Keratinocyte (primary cell): ENCODE measurements at regions not wholly inside any gene's neighbourhood (a gene's known extent, or its start where the extent isn't known, plus 50 kb on each side); places are given as distances from the start of the nearest gene placed in this dataset.

Experiments used
- DNase-seq: peaks from one replicate; pipeline ENCODE4 v3.0.0-alpha.2; 2011; ENCODE audit warnings: low read depth, missing footprints, low spot score
- FAIRE-seq: peaks from 2 replicates; lab custom pipeline; 2011; peaks lifted over from hg19 to GRCh38; lab: Jason Lieb, UNC
- H2AFZ ChIP-seq: 2 replicates; pipeline ENCODE4 v1.6.0; 2012; ENCODE audit warnings: low read length, control low read depth, inconsistent platforms; ENCODE audit not compliant: control insufficient read depth
- H3K27ac ChIP-seq: 2 replicates; pipeline ENCODE4 v1.5.1; 2011; ENCODE audit warnings: low read length; ENCODE audit not compliant: control insufficient read depth, insufficient read depth
- H3K27me3 ChIP-seq: 3 replicates; pipeline ENCODE4 v1.6.0; 2011; ENCODE audit warnings: low read length; ENCODE audit not compliant: control insufficient read depth, insufficient read depth; ENCODE audit errors: extremely low read depth
- H3K36me3 ChIP-seq, 2 experiments: 2 replicates in 1 of 2; 3 replicates in 1 of 2; pipeline ENCODE4 v1.5.1; 2011; ENCODE audit warnings: low read length in 2 of 2, mild to moderate bottlenecking in 1 of 2; ENCODE audit not compliant: control insufficient read depth in 2 of 2, insufficient read depth in 2 of 2; ENCODE audit errors: extremely low read depth in 1 of 2
- H3K4me1 ChIP-seq: 3 replicates; pipeline ENCODE4 v1.5.1; 2011; ENCODE audit warnings: low read length; ENCODE audit not compliant: control insufficient read depth, insufficient read depth; ENCODE audit errors: extremely low read depth
- H3K4me2 ChIP-seq: 3 replicates; pipeline ENCODE4 v1.6.0; 2011; ENCODE audit warnings: low read depth, low read length; ENCODE audit not compliant: control insufficient read depth, insufficient read depth; ENCODE audit errors: extremely low read depth
- H3K4me3 ChIP-seq, 3 experiments: fragments of 200-600 bp in 1 of 3; sonication (generic) in 1 of 3; 2 replicates in 2 of 3; 3 replicates in 1 of 3; pipeline ENCODE4 v1.5.1; 2011 to 2016; ENCODE audit warnings: low read length in 3 of 3, mild to moderate bottlenecking in 3 of 3, control low read depth in 2 of 3, inconsistent platforms in 1 of 3, low read depth in 1 of 3, mixed read lengths in 1 of 3, mixed run types in 1 of 3, moderate library complexity in 1 of 3; ENCODE audit not compliant: control insufficient read depth in 2 of 3, insufficient read depth in 2 of 3; ENCODE audit errors: extremely low read depth in 1 of 3
- H3K79me2 ChIP-seq: 2 replicates; pipeline ENCODE4 v1.6.0; 2012; ENCODE audit warnings: low read length; ENCODE audit not compliant: control insufficient read depth, insufficient read depth
- H3K9ac ChIP-seq: 3 replicates; pipeline ENCODE4 v1.6.0; 2011; ENCODE audit warnings: low read length; ENCODE audit not compliant: control insufficient read depth, insufficient read depth; ENCODE audit errors: extremely low read depth
- H3K9me1 ChIP-seq: 3 replicates; pipeline ENCODE4 v1.6.0; 2011; ENCODE audit warnings: low read length; ENCODE audit not compliant: control insufficient read depth, insufficient read depth; ENCODE audit errors: extremely low read depth
- H3K9me3 ChIP-seq: 2 replicates; pipeline ENCODE4 v1.5.1; 2012; ENCODE audit warnings: low read depth, low read length; ENCODE audit not compliant: control insufficient read depth
- H4K20me1 ChIP-seq: 3 replicates; pipeline ENCODE4 v1.6.0; 2011; ENCODE audit warnings: low read length; ENCODE audit not compliant: control insufficient read depth, insufficient read depth; ENCODE audit errors: extremely low read depth
- EZH2 ChIP-seq: IDR thresholded peaks from one replicate; pipeline ENCODE4 v1.6.1; 2012; ENCODE audit warnings: inconsistent platforms, mild to moderate bottlenecking, low read length, moderate library complexity
- dilution Hi-C: fragments of 300-500 bp; cut with MboI; formaldehyde crosslinking; loops from one replicate; pipeline ENCODE4 v1.7.0; 2020; ENCODE audit warnings: low sequenced_read_pairs; ENCODE audit not compliant: extremely low pct_ligation_motif_present
- TF ChIP-seq, protein P1 (sequence below), 3 experiments: IDR thresholded peaks in 1 of 3; conservative IDR thresholded peaks in 1 of 3; optimal IDR thresholded peaks in 1 of 3; 2 replicates in 2 of 3; 3 replicates in 1 of 3; pipeline versions ENCODE3 to v1.5.1; 2011; ENCODE audit warnings: low read length in 3 of 3, mild to moderate bottlenecking in 3 of 3, moderate library complexity in 2 of 3, control low read depth in 1 of 3, inconsistent platforms in 1 of 3; ENCODE audit not compliant: insufficient read depth in 2 of 3; ENCODE audit errors: extremely low read depth in 1 of 3

DNA sequence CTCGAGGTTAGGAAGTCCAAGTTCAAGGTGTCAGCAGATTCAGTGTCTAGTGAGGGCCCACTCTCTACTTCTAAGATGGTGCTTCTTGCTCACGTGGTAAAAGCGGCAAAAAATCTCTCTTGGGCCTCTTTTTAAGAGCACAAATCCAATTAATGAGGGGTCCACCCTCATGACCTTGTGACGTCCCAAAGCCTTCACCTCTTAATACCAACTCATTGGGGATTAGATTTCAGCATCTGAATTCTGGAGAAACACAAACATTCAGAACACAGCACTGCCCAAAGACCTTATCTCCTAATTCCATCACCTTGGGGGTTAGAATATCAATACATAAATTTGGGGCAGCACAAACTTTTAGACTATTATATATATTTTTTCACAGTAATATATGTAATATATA is 146.4 kb upstream of the GPC6 start:
- H2AFZ ChIP-seq = no peak overlapping the region
- H3K9me1 ChIP-seq = no peaks in the 10 kb centered on the region
- DNase-seq = no peak
- no peaks in the 10 kb centered on the region for H3K36me3 ChIP-seq
- H3K79me2 ChIP-seq = no peaks in the 10 kb centered on the region
- no peak for TF ChIP-seq EZH2
- TF ChIP-seq, protein P1, sequence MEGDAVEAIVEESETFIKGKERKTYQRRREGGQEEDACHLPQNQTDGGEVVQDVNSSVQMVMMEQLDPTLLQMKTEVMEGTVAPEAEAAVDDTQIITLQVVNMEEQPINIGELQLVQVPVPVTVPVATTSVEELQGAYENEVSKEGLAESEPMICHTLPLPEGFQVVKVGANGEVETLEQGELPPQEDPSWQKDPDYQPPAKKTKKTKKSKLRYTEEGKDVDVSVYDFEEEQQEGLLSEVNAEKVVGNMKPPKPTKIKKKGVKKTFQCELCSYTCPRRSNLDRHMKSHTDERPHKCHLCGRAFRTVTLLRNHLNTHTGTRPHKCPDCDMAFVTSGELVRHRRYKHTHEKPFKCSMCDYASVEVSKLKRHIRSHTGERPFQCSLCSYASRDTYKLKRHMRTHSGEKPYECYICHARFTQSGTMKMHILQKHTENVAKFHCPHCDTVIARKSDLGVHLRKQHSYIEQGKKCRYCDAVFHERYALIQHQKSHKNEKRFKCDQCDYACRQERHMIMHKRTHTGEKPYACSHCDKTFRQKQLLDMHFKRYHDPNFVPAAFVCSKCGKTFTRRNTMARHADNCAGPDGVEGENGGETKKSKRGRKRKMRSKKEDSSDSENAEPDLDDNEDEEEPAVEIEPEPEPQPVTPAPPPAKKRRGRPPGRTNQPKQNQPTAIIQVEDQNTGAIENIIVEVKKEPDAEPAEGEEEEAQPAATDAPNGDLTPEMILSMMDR (optimal IDR thresholded peaks at IDR 0.05 in 1 of 3, IDR thresholded peaks at IDR 0.05 in 1 of 3, conservative IDR thresholded peaks at IDR 0.05 in 1 of 3; ENCODE audit: extremely low read depth in 1 of 3, insufficient read depth in 2 of 3, low read length in 3 of 3) = no peak
- H4K20me1 ChIP-seq = no peaks in the 10 kb centered on the region
- H3K4me2 ChIP-seq = no peak overlapping the region
- FAIRE-seq = no peak
- no peaks in the 10 kb centered on the region for H3K27me3 ChIP-seq
- H3K27ac ChIP-seq = no peak overlapping the region
- no peak overlapping the region for H3K9ac ChIP-seq
- no peaks in the 10 kb centered on the region for H3K4me1 ChIP-seq
- no peak overlapping the region for H3K4me3 ChIP-seq
- H3K9me3 ChIP-seq = no peaks in the 10 kb centered on the region
- dilution Hi-C loops = no loop called here

DNA sequence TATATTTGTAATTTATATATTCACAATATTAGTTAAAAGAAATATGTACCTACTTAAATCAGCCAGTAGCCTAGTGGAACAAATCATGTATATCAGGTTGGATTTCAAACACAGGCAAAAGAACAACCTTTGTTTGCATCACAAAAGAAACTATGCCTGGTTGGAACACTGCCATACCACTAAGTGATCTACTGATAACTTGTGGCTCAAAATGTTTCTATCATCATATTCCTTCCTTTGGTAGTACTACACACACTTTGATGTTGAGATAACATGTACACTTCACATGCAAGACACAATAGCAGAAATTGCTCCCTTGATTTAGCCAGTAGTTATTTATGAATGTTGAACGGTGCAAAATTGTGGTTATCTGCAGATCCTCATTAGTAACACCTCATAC is 146.0 kb upstream of the GPC6 start:
- Histone ChIP-seq H3K36me3 (no peaks in the 10 kb centered on the region), H3K4me2 (no peak overlapping the region), H3K4me1 (no peaks in the 10 kb centered on the region), H3K4me3 (no peak overlapping the region), H3K27ac (no peak overlapping the region), H3K79me2 (no peaks in the 10 kb centered on the region), H2AFZ (no peak overlapping the region), H3K9me3 (no peaks in the 10 kb centered on the region), H3K9me1 (no peaks in the 10 kb centered on the region), H3K27me3 (no peaks in the 10 kb centered on the region), H4K20me1 (no peaks in the 10 kb centered on the region), H3K9ac (no peak overlapping the region)
- DNase-seq = no peak
- no peak for TF ChIP-seq EZH2
- TF ChIP-seq, protein P1 (optimal IDR thresholded peaks at IDR 0.05 in 1 of 3, IDR thresholded peaks at IDR 0.05 in 1 of 3, conservative IDR thresholded peaks at IDR 0.05 in 1 of 3; ENCODE audit: extremely low read depth in 1 of 3, insufficient read depth in 2 of 3, low read length in 3 of 3) = no peak
- dilution Hi-C loops = no loop called here
- no peak for FAIRE-seq
